Coronary artery (tissue), 2 donors: ENCODE measurements at regions not wholly inside any gene's neighbourhood (a gene's known extent, or its start where the extent isn't known, plus 50 kb on each side); places are given as distances from the start of the nearest gene placed in this dataset.

Experiments
- DNase-seq: peaks from one replicate; pipeline ENCODE4 v3.0.0-alpha.2; 2017; ENCODE audit warnings: low spot score
- H3K27ac ChIP-seq, 2 donors: fragments of 200-600 bp; sonication (generic); one replicate each; pipeline ENCODE4 v1.5.1; 2016 to 2019
- H3K4me3 ChIP-seq: fragments of 200-600 bp; sonication (generic); 2 replicates; pipeline ENCODE4 v1.5.1; 2016; ENCODE audit warnings: mild to moderate bottlenecking, moderate library complexity
- TF ChIP-seq, protein P1 (sequence below): fragments of 200-600 bp; sonication (generic); IDR thresholded peaks from one replicate; pipeline ENCODE4 v1.5.1; 2019; ENCODE audit warnings: antibody characterized with exemption

GRCh38 chr11:29844031-29844430 is 172.8 kb downstream of the KCNA4 start:
- TF ChIP-seq, protein P1, sequence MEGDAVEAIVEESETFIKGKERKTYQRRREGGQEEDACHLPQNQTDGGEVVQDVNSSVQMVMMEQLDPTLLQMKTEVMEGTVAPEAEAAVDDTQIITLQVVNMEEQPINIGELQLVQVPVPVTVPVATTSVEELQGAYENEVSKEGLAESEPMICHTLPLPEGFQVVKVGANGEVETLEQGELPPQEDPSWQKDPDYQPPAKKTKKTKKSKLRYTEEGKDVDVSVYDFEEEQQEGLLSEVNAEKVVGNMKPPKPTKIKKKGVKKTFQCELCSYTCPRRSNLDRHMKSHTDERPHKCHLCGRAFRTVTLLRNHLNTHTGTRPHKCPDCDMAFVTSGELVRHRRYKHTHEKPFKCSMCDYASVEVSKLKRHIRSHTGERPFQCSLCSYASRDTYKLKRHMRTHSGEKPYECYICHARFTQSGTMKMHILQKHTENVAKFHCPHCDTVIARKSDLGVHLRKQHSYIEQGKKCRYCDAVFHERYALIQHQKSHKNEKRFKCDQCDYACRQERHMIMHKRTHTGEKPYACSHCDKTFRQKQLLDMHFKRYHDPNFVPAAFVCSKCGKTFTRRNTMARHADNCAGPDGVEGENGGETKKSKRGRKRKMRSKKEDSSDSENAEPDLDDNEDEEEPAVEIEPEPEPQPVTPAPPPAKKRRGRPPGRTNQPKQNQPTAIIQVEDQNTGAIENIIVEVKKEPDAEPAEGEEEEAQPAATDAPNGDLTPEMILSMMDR, result no peak
- no peak overlapping the region for H3K4me3 ChIP-seq
- H3K27ac ChIP-seq, result no peak overlapping the region
- no peak for DNase-seq

- Histone ChIP-seq H3K4me3 (no peak overlapping the region), H3K27ac (no peak overlapping the region)
- TF ChIP-seq, protein P1, result no peak
- DNase-seq, result no peak
Measured at GRCh38 chr11:29842061-29842460, 174.8 kb downstream of the KCNA4 start.

DNA sequence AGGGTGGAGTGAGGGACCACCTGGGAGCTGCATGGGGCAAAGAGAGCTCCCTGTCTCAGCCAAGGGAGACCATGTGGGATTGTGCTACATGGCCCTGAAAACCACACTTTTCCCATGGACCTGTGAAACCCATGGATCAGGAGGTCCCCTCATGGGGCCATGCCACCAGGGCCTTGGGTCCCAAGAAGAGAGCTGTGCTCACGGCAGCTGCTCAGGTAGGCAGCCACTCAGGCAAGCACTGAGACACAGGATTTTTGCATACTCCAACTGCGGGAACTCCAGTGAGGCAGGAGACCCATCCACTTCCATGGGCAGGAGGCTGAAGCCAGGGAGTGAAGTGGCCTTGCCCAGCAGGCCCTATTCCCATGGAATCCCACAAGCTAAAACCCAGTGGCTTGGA is 190.0 kb downstream of the KCNA4 start:
- no peak for DNase-seq
- TF ChIP-seq, protein P1, result no peak
- Histone ChIP-seq H3K27ac (no peak overlapping the region), H3K4me3 (no peak overlapping the region)

DNA sequence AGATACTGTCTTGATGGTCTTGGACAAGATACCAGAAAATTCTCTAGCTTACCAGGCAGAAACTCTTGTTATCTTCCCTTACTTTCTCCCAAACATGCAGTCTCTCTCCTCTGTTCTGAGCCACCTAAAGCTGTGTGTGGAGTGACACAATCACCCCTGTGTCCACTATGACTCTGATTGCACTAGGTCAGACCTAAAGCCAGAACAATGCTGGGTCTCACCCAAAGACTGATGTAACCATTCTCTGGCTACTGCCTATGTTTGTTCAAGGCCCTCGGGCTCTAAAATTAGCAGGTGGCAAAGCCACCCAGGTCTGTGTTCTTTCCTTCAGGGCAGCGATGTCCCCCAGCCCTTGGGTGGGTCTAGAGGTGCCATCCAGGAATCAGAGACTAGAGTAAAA is 200.5 kb downstream of the KCNA4 start:
- H3K27ac ChIP-seq, result no peak overlapping the region
- TF ChIP-seq, protein P1, result no peak
- no peak for DNase-seq
- H3K4me3 ChIP-seq, result no peak overlapping the region

DNA sequence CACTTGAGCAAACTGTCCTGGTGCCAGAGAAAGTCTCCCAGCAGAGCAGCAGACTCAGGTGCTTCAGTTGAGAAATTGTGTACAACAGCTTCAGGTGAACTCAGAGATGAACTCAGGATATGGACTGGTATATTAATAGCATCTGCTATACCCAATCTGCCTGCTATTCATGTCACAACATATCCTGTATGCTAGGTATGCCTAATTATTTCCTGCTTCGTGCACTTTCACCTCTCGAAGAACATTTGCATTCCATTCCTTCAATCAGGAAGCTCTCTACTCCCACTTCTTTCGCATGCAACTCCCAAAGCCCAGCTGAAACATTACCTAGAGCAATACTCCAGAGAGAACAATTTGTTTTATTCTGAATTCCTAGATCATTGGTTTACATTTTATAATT is 207.7 kb downstream of the KCNA4 start:
- TF ChIP-seq, protein P1, result no peak
- Histone ChIP-seq H3K4me3 (no peak overlapping the region), H3K27ac (no peak overlapping the region)
- DNase-seq, result no peak

- Histone ChIP-seq H3K27ac (no peak overlapping the region), H3K4me3 (no peak overlapping the region)
- TF ChIP-seq, protein P1, result no peak
- DNase-seq, result no peak
Measured at GRCh38 chr11:29802522-29802921, 214.3 kb downstream of the KCNA4 start.

DNA sequence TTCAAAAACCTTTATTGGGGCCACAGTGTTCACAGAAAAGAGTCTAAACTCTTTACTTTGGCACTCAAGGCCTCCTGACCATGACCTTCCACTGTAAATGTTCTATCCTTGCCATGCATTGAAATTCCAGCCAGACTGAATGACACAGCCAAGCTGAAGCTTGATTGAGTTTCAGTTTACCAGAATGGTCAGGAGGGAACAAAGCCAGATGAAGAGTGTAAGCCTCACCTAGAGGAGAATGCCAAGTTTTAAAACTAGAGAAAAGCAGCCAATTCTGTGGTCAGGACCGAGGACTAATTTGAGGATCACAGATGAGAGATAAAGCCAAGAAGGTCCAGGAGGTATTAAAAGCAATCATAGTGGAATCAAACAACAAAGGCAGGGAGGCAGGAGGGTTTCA is 215.3 kb downstream of the KCNA4 start:
- Histone ChIP-seq H3K4me3 (no peak overlapping the region), H3K27ac (no peak overlapping the region)
- no peak for DNase-seq
- TF ChIP-seq, protein P1, result no peak
